ENCODE measurements at regions not wholly inside any gene's neighbourhood (a gene's known extent, or its start where the extent isn't known, plus 50 kb on each side); places are given as distances from the start of the nearest gene placed in this dataset.

DNA sequence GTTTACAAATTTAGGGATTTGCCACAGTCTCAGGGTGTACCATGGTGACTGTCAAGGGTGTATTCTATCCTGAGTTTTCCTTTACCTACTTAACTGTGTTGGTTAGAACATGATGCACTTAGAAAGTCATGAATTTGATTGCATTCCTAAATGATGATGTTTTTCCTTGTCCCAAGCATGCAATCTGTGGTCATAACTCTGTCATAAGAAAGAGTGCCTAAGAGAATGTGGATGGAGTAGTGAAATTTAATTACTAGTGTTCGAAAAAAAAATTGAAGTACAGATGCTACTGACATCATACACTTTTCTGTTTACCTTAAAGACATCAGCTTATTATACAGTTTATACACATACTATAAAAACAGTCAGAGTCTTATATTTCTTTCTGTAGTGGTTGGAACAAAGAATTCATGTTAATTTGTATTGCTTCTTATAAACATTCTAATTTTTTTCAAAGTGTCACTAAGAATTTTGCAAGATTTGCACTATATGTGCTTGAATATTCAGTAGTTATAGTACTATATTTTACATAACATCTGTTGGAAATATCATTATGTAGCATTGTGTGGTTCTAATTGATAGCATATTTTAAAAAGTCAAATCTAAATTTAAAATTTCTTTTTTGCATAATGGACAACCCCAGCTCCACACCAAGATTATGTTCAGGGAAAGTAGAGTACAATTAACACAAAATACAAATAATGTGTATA lies 231.3 kb upstream of the KCNMB2 start:
- TF ChIP-seq, protein P1, sequence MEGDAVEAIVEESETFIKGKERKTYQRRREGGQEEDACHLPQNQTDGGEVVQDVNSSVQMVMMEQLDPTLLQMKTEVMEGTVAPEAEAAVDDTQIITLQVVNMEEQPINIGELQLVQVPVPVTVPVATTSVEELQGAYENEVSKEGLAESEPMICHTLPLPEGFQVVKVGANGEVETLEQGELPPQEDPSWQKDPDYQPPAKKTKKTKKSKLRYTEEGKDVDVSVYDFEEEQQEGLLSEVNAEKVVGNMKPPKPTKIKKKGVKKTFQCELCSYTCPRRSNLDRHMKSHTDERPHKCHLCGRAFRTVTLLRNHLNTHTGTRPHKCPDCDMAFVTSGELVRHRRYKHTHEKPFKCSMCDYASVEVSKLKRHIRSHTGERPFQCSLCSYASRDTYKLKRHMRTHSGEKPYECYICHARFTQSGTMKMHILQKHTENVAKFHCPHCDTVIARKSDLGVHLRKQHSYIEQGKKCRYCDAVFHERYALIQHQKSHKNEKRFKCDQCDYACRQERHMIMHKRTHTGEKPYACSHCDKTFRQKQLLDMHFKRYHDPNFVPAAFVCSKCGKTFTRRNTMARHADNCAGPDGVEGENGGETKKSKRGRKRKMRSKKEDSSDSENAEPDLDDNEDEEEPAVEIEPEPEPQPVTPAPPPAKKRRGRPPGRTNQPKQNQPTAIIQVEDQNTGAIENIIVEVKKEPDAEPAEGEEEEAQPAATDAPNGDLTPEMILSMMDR (IDR thresholded peaks at IDR 0.05) = no peak

DNA sequence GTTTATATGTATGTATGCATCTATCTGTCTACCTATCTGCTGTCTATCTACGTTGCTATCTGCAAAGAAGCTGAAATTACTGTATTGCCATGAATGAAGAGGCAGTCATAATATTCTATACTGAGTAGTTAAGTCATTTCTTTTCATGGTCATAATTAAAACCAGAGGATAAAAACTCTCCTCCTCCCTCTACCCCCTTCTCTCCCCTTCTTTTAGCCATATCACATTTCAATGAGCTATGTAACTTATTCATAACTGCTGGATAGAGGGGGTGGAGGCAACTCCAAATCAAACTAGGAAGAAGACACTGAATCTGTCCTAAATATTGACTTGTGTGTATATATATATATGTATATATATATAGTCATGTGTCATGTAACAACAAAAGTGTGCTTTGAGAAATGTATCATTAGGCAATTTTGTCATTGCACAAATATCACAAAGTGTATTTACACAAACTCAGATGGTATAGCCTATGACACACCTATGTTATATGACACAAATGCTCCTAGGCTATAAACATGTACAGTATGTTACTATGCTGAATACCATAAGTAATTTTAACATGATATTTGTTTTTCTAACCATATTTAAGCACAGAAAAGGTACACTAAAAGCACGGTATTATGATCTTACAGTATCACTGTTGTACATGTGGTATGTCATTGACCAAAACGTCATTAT lies 229.7 kb upstream of the KCNMB2 start:
- TF ChIP-seq, protein P1 (IDR thresholded peaks at IDR 0.05) = no peak

DNA sequence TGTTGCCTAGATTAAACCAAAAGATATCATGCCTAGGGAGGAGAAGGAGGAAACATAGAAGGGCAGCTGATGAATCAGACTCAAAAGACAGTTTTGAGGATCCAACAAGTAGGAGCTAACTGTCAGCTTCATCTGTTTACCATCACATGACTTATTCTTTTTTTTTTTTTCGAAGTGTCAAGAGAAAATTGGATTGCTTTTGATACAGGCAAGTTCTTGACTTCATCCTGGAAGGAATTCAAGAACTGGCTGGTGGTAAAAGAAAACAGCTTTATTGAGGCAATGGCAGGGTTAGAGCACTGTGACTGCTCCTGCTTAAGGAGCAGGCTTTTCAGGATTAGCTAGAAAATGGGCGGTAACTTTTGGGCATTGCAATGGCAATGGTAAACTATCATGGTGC lies 227.5 kb upstream of the KCNMB2 start:
- TF ChIP-seq, protein P1 (IDR thresholded peaks at IDR 0.05) = no peak

DNA sequence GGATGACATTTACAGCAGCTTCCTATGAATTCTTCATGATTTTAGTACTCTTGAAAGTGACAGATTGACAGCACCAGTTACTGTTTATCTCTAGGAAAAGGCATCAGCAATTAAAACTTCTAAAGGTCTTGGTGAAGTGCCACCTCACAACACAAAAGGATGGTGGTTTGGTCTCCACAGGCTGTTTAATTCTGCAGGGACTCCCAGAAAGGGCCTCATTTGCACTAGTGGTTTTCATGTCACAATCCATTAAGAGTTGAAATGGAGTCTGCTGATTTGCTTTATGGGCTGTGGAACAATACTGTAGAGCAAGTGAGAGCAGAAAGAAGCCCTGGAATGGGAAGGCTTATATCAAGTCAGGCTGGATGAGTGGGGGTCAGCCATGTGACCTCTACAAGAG lies 225.3 kb upstream of the KCNMB2 start:
- TF ChIP-seq, protein P1 (IDR thresholded peaks at IDR 0.05) = no peak

DNA sequence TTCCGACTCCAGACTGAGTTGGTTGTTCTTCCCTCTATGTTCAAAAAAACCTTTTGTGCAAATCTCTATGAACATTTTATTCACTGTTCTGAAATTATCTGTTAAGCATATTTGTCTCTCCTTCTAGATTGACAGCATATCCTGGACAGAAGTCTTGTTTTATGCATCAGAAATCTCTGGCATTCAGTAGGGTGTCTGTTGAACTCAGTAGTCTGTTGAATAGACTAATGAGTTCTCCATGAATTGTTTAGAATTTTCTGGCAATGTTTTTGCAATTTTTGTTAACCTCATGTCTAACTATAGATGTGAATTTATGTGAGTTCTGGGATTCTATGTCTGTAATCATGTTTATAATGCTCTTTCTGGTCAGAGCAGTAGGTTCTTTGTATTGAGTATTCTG lies 222.5 kb upstream of the KCNMB2 start:
- TF ChIP-seq, protein P1 (IDR thresholded peaks at IDR 0.05) = no peak

DNA sequence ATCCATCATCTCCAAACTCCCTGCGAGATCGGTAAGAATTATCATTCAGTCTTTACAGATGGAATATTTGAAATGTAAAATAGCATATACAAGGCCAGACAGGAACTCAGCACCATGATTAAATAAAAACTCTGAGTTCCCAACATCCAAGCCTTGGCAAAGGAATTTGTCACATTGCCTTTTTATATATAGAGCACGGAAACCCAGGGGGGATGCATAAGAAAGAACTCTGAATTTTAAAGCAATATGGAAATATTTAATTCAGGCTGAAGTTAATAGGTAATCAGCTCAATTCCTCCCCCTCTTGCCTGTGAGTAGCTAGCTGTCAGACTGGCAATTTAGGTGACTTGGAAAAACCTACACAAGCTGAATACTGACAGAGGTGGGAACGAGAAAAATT lies 217.9 kb upstream of the KCNMB2 start:
- TF ChIP-seq, protein P1 (IDR thresholded peaks at IDR 0.05) = no peak

DNA sequence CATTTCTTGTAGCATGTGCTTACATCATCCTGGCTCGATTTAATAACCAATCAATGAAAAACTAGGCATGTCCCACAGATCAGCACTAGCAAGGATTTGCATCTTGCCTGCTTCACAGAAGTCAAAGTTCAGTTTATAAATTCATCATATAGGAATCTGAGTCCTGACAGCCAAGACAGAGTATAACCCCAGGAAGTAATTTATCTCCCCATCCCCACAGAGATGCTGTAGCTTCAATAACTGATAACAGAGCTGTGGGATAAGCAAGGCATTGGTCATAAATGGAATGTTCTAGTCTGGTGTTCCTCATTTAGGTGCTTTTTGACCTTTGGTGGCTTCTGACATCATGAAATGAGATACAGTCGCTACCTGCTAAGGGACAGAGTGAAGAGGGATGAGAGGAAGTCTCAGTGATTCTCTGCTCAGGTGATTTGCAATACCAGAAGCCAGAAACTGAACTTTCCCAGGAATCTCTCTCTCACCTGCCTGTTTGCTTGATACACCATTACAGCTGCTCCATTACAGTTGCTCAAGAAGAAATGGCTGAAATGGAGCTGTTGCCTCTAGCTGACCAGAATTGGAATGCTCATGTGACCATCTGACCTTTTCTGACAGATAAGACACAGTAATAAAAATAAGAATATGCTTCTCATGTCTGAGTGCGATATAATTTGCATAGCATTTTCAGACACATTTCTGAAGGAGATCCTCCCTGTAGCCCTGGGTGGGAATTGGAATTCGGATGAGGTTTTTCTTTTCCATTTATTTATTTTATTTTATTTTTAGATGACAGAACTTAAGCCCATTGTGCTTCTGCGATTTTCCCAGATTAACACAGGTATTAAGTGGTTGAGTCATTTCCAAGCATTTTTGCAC lies 217.1 kb upstream of the KCNMB2 start:
- TF ChIP-seq, protein P1 (IDR thresholded peaks at IDR 0.05) = no peak

All from LNCAP (cell line).